B cell (primary cell): ENCODE measurements at regions not wholly inside any gene's neighbourhood (a gene's known extent, or its start where the extent isn't known, plus 50 kb on each side); places are given as distances from the start of the nearest gene placed in this dataset.

ENCODE experiments used
- ATAC-seq: fragments of 200-7000 bp; cut with Tn5 transposase; one replicate; pipeline ENCODE4 v1.10.0; 2021; ENCODE audit warnings: low read depth, mild to moderate bottlenecking, moderate number of reproducible peaks, moderate library complexity
- CTCF ChIA-PET: fragments of 350-600 bp; sonication (Branson Sonifier 250); formaldehyde crosslinking; loops from one replicate; lab custom pipeline; 2021; ENCODE audit warnings: antibody characterized with exemption, inconsistent platforms; lab: Charles Lee
- POLR2A ChIA-PET: fragments of 350-600 bp; sonication (Branson Sonifier 250); formaldehyde crosslinking; loops from one replicate; lab custom pipeline; 2021; ENCODE audit warnings: antibody characterized with exemption; lab: Charles Lee
- DNase-seq: peaks from one replicate; pipeline ENCODE4 v3.0.0; 2013
- H2AFZ ChIP-seq: 2 replicates; pipeline ENCODE4 v1.6.1; 2012; ENCODE audit warnings: mild to moderate bottlenecking, low read depth, low read length; ENCODE audit not compliant: insufficient read depth, poor library complexity, severe bottlenecking
- H3K27ac ChIP-seq, 2 donors: 1 replicate in 1 of 2; 2 replicates in 1 of 2; pipeline ENCODE4 v1.5.1; 2012 to 2013; ENCODE audit warnings: low read length in 2 of 2, mild to moderate bottlenecking in 2 of 2, moderate library complexity in 1 of 2
- H3K27me3 ChIP-seq, 4 experiments: fragments of 200-600 bp in 1 of 4; sonication (generic) in 1 of 4; replicated peaks in 1 of 4; 1 replicate in 2 of 4; 2 replicates in 2 of 4; pipeline versions ENCODE4 v1.6.1 to v1.7.0; 2013 to 2016; ENCODE audit warnings: low read length in 3 of 4, mild to moderate bottlenecking in 2 of 4, mixed read lengths in 1 of 4, moderate library complexity in 1 of 4; ENCODE audit not compliant: insufficient read depth in 4 of 4, control insufficient read depth in 3 of 4; ENCODE audit errors: control extremely low read depth in 1 of 4
- H3K36me3 ChIP-seq, 2 experiments: replicated peaks in 1 of 2; 1 replicate in 1 of 2; 2 replicates in 1 of 2; pipeline versions ENCODE4 v1.6.1 to v1.7.1; 2013; ENCODE audit warnings: low read length in 1 of 2; ENCODE audit not compliant: insufficient read depth in 2 of 2, control insufficient read depth in 1 of 2; ENCODE audit errors: control extremely low read depth in 1 of 2, extremely low read depth in 1 of 2
- H3K4me1 ChIP-seq, 2 donors: fragments of 200-600 bp in 1 of 2; sonication (generic) in 1 of 2; 1 replicate in 1 of 2; 2 replicates in 1 of 2; pipeline versions ENCODE4 v1.5.1 to v1.6.1; 2013 to 2017; ENCODE audit warnings: low read length in 2 of 2; ENCODE audit not compliant: control insufficient read depth in 2 of 2, insufficient read depth in 2 of 2
- H3K4me2 ChIP-seq: replicated peaks from 2 replicates; pipeline ENCODE3; 2012; ENCODE audit warnings: mild to moderate bottlenecking, low read depth, low read length; ENCODE audit not compliant: poor library complexity, severe bottlenecking
- H3K4me3 ChIP-seq, 5 experiments: fragments of 200-600 bp in 1 of 5; sonication (generic) in 1 of 5; 1 replicate in 3 of 5; 2 replicates in 2 of 5; pipeline versions ENCODE4 v1.5.1 to v1.7.0; 2011 to 2016; ENCODE audit warnings: low read length in 4 of 5, mild to moderate bottlenecking in 4 of 5, low read depth in 2 of 5, control low read depth in 1 of 5, moderate library complexity in 1 of 5; ENCODE audit not compliant: insufficient read depth in 1 of 5; ENCODE audit errors: control extremely low read depth in 1 of 5, extremely low read depth in 1 of 5
- H3K79me2 ChIP-seq: fragments of 200-600 bp; sonication (generic); one replicate; pipeline ENCODE4 v1.6.0; 2016; ENCODE audit warnings: low read length; ENCODE audit not compliant: control insufficient read depth, insufficient read depth
- H3K9ac ChIP-seq: fragments of 200-600 bp; sonication (generic); 2 replicates; pipeline ENCODE4 v1.6.1; 2017; ENCODE audit warnings: mild to moderate bottlenecking, low read length, moderate library complexity
- H3K9me3 ChIP-seq, 3 donors: one replicate each; pipeline versions ENCODE4 v1.6.1 to v1.7.1; 2013; ENCODE audit warnings: low read length in 2 of 3; ENCODE audit not compliant: control insufficient read depth in 2 of 3, insufficient read depth in 1 of 3; ENCODE audit errors: control extremely low read depth in 1 of 3
- H4K20me1 ChIP-seq: 2 replicates; pipeline ENCODE4 v1.6.0; 2012; ENCODE audit warnings: mild to moderate bottlenecking, low read length; ENCODE audit not compliant: insufficient read depth, control insufficient read depth, poor library complexity, severe bottlenecking
- H3K27ac Mint-ChIP-seq: one replicate; pipeline ENCODE4 v1.8.0; 2021; ENCODE audit warnings: mixed read lengths
- H3K27me3 Mint-ChIP-seq: one replicate; pipeline ENCODE4 v1.8.0; 2021; ENCODE audit warnings: mixed read lengths
- H3K4me1 Mint-ChIP-seq: one replicate; pipeline ENCODE4 v1.8.0; 2021; ENCODE audit warnings: mixed read lengths
- H3K4me3 Mint-ChIP-seq: one replicate; pipeline ENCODE4 v1.8.0; 2021; ENCODE audit warnings: mixed read lengths
- H3K9me3 Mint-ChIP-seq: one replicate; pipeline ENCODE4 v1.8.0; 2022; ENCODE audit warnings: mixed read lengths; ENCODE audit not compliant: insufficient read depth
- EZH2 ChIP-seq: IDR thresholded peaks from 2 replicates; pipeline ENCODE4 v1.6.1; 2012; ENCODE audit warnings: borderline replicate concordance, low read depth, mild to moderate bottlenecking, moderate library complexity, low read length; ENCODE audit not compliant: insufficient read depth, poor library complexity, severe bottlenecking
- WGBS: methylation state at CpG from one replicate; pipeline ENCODE4 v1.1.5; 2013; ENCODE audit warnings: missing lambda C conversion rate; ENCODE audit not compliant: insufficient coverage; 5-methylcytosine and 5-hydroxymethylcytosine counted together
- intact Hi-C: fragments of 100-400 bp; cut with micrococcal nuclease; formaldehyde crosslinking; loops from one replicate; pipeline ENCODE4 v1.10.0; 2022
- TF ChIP-seq, protein P1 (sequence below): fragments of 200-600 bp; IDR thresholded peaks from one replicate; pipeline ENCODE4 v1.8.0; 2022; ENCODE audit warnings: antibody characterized with exemption, mild to moderate bottlenecking

DNA sequence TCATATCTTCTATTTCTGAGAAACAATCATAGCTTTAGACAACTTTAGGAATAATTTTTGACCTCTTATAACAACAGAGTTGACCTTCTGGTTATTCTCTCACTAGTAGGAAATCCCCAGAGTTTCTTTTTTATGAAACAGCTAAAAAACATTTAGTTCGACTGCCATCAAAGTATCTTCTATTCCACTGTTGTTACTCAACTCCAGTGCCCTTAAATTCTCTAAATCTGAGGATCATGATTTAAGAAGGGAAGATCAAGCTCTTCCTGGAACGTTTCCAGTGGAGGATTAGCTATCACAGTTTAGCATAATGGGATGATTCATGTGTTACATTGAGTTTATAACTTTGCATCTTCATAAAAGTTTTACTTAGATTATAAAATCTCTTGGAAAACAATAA, 134.9 kb upstream of the VEGFC start:
- POLR2A ChIA-PET: no interaction called here
- Histone ChIP-seq H2AFZ (no peak overlapping the region), H3K4me3 (no peak overlapping the region), H3K79me2 (no peaks in the 10 kb centered on the region), H3K9me3 (peaks cover 0 to 3% (median 0%) of the 10 kb centered on the region in 3 donors), H3K4me1 (no peaks in the 10 kb centered on the region), H3K4me2 (no peak overlapping the region), H3K27ac (no peak overlapping the region), H3K27me3 (no peaks in the 10 kb centered on the region), H4K20me1 (no peaks in the 10 kb centered on the region), H3K36me3 (no peaks in the 10 kb centered on the region), H3K9ac (no peak overlapping the region)
- intact Hi-C loops: no loop called here
- TF ChIP-seq, protein P1, sequence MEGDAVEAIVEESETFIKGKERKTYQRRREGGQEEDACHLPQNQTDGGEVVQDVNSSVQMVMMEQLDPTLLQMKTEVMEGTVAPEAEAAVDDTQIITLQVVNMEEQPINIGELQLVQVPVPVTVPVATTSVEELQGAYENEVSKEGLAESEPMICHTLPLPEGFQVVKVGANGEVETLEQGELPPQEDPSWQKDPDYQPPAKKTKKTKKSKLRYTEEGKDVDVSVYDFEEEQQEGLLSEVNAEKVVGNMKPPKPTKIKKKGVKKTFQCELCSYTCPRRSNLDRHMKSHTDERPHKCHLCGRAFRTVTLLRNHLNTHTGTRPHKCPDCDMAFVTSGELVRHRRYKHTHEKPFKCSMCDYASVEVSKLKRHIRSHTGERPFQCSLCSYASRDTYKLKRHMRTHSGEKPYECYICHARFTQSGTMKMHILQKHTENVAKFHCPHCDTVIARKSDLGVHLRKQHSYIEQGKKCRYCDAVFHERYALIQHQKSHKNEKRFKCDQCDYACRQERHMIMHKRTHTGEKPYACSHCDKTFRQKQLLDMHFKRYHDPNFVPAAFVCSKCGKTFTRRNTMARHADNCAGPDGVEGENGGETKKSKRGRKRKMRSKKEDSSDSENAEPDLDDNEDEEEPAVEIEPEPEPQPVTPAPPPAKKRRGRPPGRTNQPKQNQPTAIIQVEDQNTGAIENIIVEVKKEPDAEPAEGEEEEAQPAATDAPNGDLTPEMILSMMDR: no peak
- no peak for TF ChIP-seq EZH2
- no peak for DNase-seq
- Mint-ChIP-seq H3K27me3 (no peaks in the 10 kb centered on the region), H3K4me1 (no peaks in the 10 kb centered on the region), H3K27ac (no peak overlapping the region), H3K4me3 (no peak overlapping the region), H3K9me3 (no peaks in the 10 kb centered on the region)
- CTCF ChIA-PET: no interaction called here
- WGBS: no CpG with 5 or more reads among the region's 2 CpGs
- no peak for ATAC-seq

DNA sequence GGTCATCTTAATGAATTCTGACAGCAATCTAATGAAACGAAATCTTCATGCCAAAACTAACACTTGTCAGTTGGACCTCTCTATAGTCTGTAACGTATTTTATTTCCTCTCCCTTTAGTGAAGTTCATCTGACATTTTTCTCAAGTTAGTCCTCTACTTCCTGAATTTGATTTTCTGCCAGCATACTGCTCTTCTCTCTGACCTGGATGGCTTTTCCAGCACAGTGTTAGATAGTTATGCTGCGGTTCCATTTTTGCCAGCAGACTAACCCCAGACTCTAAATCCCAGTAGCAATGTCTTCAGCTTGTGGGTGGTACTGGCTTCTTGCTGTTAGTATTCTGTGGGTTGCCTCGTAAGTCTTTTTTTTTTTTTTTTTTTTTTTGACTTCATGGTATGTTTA, 146.7 kb upstream of the VEGFC start:
- intact Hi-C loops: no loop called here
- H3K9me3 Mint-ChIP-seq: peaks cover 2% of the 10 kb centered on the region
- ChIA-PET POLR2A (no interaction called here), CTCF (no interaction called here)
- no peak overlapping the region for H3K4me3 Mint-ChIP-seq
- 40% methylated on average over 1 of the region's 4 CpGs for WGBS
- Histone ChIP-seq H3K36me3 (no peaks in the 10 kb centered on the region), H3K27me3 (no peaks in the 10 kb centered on the region), H3K4me2 (no peak overlapping the region), H2AFZ (no peak overlapping the region), H3K79me2 (no peaks in the 10 kb centered on the region), H3K4me3 (no peak overlapping the region), H4K20me1 (no peaks in the 10 kb centered on the region), H3K9ac (no peak overlapping the region), H3K4me1 (no peaks in the 10 kb centered on the region), H3K27ac (no peak overlapping the region), H3K9me3 (no peaks in the 10 kb centered on the region)
- ATAC-seq (no peak), DNase-seq (no peak)
- no peaks in the 10 kb centered on the region for H3K4me1 Mint-ChIP-seq
- no peaks in the 10 kb centered on the region for H3K27me3 Mint-ChIP-seq
- TF ChIP-seq, protein P1: no peak
- TF ChIP-seq EZH2: no peak
- H3K27ac Mint-ChIP-seq: no peak overlapping the region
